Ovary (tissue), 3 donors: ENCODE measurements at regions not wholly inside any gene's neighbourhood (a gene's known extent, or its start where the extent isn't known, plus 50 kb on each side); places are given as distances from the start of the nearest gene placed in this dataset.

Experiments
- POLR2A ChIP-seq: fragments of 450-650 bp; IDR thresholded peaks from one replicate; pipeline ENCODE4 v1.6.1; 2017; ENCODE audit warnings: antibody characterized with exemption, mild to moderate bottlenecking, moderate library complexity
- TF ChIP-seq, protein P1 (sequence below), 3 donors: fragments of 450-650 bp in 2 of 3; fragments of 200-600 bp in 1 of 3; IDR thresholded peaks; one replicate each; pipeline versions ENCODE4 v1.5.1 to v1.8.0; 2016 to 2022; ENCODE audit warnings: antibody characterized with exemption in 3 of 3, mild to moderate bottlenecking in 1 of 3
- donor health status: DM: no; HTN: no; CAD: no.

DNA sequence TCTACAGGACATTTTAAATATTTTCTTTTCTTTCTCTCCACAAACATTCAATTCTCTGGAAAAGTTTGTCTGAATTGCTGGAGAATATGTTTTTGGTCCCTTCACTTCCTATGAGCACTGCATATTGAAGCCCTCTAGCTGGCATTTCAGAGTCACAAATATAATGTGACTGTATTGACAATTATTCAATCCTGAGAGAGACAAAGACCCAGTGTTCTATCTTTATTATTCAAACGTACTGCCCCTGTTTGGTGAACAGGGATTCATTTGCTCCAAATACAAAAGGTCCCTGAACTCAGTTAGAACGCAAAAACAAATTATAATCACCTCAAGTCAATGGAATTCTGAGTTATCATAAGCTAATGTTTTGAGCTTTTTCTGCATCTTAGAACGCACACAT lies 173.1 kb upstream of the CDIN1 start:
- TF ChIP-seq, protein P1, sequence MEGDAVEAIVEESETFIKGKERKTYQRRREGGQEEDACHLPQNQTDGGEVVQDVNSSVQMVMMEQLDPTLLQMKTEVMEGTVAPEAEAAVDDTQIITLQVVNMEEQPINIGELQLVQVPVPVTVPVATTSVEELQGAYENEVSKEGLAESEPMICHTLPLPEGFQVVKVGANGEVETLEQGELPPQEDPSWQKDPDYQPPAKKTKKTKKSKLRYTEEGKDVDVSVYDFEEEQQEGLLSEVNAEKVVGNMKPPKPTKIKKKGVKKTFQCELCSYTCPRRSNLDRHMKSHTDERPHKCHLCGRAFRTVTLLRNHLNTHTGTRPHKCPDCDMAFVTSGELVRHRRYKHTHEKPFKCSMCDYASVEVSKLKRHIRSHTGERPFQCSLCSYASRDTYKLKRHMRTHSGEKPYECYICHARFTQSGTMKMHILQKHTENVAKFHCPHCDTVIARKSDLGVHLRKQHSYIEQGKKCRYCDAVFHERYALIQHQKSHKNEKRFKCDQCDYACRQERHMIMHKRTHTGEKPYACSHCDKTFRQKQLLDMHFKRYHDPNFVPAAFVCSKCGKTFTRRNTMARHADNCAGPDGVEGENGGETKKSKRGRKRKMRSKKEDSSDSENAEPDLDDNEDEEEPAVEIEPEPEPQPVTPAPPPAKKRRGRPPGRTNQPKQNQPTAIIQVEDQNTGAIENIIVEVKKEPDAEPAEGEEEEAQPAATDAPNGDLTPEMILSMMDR (IDR thresholded peaks at IDR 0.05), result no peak
- TF ChIP-seq POLR2A, result no peak
